Inflammatory macrophage (primary cell): ENCODE measurements at regions not wholly inside any gene's neighbourhood (a gene's known extent, or its start where the extent isn't known, plus 50 kb on each side); places are given as distances from the start of the nearest gene placed in this dataset.
"Not testable (repeated sequence)": the region's sequence is repeated elsewhere in the genome, so short reads cannot be mapped to it uniquely, and the experiment has no call there.

Source experiments
- DNase-seq, 2 donors: peaks; one replicate each; pipeline ENCODE4 v3.0.0-alpha.2; 2020 to 2022

DNA sequence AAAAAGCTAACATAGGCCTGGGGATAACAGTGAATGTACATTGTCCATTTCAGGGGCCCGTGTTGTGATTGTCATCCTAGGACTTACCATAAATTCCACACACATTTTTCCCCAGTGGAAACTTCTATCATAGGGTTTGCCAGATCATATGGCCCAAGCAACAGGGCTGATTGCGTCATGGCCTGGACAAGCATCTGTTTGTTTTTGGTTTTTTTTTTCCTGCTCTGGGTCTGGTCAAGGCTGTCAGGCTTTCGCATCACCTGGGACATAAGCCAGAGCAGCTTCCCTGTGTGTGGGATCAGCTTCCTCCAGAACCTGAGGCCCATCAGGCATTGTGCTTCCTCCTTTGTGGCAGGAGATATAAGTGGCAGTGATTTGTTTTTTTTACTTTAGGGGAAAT, 598.5 kb upstream of the USP24 start:
- DNase-seq, result no peak

DNA sequence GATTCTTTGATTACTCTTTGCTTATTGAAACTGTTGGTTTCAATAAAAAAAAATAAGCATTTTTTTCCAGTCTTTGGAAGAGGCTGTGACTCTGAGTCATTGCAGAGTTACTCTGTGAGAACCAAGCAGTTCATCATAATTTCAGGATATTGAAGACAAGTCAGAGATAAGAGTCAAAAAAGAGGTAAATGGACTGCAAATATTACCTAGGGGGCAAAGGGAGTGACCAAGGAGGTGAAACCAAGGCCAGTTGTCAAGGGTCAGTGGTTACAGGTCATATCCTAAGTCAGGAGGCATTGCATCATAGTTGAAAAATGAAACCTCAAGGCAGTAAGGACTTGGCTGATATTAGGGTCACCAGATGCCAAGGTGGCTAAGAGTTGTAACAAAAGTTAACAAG, 597.1 kb upstream of the USP24 start:
- DNase-seq, result no peak

DNA sequence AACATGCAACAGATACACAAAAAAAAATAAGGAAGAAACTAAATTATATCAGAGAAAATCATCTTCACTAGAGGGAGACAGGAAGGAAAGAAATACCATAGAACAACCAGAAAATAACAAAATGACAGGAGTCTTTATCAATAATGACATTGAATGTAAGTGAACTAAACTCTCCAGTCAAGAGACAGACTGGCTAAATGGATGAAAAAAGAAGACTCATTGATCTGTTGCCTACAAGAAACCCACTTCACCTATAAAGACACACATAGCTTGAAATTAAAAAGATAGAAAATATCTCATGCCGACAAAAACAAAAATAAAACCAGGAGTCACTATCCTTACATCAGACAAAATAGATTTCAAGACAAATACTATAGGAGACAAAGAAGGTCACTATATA, 593.1 kb upstream of the USP24 start:
- DNase-seq, result no peak

DNA sequence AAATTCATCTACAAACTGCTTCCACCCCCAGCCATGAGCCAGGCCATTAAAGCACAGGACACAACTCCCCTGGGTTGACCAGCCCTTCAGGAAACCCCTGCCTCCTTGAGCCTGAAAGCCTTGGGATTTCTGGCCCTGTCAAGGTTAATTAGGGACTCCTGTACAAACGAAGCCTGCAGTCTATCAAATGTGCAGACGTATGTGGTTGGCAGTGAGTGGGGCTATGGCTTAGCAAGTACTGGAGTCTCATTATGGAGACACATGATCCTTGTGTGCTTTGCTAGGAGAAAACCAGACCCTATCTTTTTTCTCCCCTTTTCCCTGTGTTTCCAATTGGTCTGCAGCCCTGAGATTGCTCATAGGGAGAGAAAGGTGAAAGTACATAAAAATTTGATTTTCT, 588.3 kb upstream of the USP24 start:
- no peak for DNase-seq

DNA sequence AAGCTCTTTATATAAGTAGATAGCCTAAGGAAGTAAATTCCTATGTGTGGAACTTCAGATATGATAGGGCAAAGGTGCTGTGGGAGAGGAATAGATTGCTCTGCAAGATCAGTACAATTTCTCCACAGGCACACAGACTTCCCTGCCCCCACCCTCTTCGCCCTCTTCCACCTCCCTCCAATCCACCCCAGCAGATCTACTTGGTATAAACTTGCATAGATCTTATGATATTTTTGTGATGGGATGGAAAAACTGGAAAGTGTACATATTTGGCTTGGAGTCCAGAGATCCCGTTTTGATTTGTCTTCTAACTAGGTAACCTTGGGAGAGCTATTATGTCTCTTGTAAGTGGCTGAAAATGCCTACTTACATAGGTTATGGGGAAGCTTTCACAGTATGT, 586.3 kb upstream of the USP24 start:
- no peak for DNase-seq

DNA sequence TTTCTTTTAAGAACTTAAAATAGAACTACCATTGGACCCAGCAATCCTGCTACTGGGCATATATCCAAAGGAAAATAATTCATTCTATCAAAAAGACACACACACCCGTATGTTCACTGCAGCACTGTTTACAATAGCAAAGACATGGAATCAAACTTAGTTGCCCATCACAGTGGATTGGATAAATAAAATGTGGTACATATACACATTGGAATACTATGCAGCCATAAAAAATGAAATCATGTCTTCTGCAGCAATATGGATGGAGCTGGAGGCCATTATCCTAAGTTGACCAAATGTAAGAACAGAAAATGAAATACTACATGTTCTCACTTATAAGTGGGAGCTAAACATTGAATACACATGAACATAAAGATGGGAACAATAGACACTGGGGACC, 585.3 kb upstream of the USP24 start:
- DNase-seq, result no peak

DNA sequence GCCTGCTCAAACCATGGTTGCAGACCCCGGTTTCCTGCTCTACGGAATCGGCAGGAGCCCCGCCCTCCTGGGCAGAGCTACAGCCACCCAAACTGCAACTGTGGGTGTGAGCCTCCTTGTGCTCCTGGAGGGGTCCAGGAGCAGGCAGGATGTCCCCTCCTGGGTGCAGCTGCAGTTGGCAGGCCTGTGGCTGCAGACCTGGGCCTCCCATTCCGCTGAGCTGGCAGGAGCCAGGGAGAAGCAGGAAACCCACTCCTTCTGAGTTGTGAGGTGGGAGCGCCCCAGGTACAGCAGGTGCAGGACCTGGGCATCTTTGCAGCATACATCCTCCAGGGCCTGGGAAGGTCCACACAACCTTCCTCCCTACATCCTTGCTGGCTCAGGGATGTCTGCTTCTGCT, 578.7 kb upstream of the USP24 start:
- no peak for DNase-seq

DNA sequence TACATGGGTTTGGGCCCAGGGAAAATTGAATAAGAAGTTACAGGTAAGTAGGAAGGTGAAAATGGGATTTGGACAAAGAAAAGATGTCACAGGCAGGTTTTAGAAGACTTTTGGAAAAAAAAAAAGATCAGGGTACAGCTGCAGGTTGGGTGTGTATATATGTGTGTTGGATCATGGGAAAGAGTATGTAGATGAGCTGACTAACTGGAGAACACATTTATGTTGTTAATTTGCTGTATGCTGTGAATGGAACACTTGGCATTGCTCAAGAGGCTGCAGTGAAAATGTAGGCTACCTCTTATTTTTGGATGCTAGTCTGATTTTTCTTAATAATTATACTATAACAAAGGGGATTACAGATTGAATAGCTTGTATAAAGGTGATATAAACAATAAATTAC, 577.7 kb upstream of the USP24 start:
- DNase-seq, result no peak

DNA sequence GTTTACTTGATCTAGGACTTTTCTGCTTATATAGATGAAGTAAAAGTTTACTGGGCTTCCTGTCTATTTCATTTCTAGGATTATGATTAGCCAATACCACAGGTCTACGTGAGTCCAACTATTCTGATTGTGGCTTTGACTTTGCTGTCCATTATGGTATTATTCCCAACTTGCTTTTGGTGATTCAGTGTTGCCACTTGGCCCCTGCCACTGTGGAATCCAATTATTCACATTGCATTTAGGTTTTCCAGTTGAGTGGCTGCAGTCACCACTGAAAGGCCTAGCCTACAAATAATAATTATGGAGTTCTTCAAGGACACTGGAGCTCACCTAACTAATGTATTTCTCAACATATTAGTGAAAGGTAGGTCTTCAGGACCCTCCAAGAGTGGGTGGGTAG, 574.3 kb upstream of the USP24 start:
- DNase-seq, result no peak

DNA sequence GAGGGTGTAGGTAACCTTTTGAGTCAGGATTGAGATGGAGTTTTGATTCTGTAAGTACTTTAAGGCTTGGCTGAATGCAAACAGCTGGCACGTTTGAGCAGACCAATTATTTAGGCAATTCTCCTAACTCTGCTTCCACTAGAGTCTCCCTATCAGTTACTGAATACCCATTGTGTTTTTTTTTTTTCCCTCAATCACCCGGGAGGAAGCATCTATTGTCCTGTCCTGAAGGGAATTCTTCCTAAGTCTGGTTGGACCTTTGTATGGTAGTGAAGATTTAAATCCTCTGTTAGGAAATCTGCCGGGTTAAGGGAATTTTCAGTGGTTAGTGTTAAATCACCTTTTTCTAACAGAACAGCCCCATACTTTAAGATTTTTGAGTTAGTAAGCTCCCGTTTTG, 571.2 kb upstream of the USP24 start:
- DNase-seq, result no peak

DNA sequence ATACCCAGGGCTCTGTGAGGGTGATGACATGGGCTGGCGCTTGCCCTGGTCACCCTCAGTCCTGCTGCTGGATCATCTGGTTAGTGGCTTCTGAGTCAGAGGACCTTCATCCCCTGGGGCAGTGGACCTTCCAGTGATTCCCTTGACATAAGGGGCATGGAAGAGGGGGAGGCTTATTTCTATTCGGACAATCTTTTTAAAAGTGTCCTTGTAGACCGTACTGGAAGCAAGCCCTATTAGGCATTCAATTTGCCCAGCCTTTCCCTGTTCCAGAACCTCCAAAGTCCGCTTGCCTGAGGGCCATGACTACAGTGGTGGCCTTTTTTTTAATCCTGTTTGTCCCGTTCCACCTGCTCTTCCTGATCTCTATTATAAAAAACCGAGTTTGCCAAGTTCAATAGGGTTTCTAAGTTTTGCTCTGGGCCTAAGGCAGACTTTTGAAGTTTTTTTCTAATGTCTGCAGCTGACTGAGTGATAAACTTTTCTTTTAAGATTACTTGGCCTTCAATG, 569.8 kb upstream of the USP24 start:
- DNase-seq, result not testable (repeated sequence)

DNA sequence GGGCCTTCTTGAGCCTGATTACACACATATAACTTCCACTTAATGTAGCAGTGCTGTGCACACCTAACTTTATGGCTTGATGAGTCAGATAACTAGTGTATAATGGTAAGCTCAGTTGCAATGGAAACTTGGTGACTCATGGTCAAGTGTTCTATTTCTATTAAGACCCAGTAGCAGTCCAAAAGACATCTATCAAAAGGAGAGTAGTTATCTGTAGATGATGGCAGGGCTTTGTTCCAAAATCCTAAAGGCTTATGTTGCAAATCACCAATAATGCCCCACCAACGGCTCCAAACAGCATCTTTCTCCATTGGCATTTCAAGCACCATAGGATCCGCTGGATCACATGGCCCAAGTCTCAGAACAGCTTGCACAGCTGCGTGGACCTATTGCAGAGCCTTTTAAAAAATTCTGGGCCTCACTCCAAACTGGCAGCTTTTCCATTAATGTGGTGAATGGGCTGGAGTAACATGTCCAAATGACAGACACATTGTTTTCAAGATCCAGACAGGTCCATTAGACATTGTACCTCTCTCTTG, 566.8 kb upstream of the USP24 start:
- no peak for DNase-seq

DNA sequence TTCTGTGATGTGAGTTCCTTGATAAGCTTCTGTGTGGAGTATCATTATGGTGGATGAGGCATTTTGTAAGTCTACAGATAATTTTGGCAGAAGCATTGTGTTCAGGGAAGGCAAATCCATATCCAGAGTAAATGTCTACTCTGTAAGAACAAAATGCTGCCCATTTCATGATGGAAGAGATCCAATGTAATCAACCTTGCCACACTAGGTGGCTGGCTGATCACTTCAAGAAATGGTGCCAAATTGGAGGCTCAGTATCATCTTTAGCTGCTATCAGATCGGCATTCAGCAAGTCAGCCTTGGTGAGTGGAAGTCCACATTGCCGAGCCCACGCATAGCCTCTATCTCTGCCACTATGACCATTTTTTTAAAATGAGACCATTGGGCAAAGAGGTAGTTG, 565.8 kb upstream of the USP24 start:
- DNase-seq, result no peak

DNA sequence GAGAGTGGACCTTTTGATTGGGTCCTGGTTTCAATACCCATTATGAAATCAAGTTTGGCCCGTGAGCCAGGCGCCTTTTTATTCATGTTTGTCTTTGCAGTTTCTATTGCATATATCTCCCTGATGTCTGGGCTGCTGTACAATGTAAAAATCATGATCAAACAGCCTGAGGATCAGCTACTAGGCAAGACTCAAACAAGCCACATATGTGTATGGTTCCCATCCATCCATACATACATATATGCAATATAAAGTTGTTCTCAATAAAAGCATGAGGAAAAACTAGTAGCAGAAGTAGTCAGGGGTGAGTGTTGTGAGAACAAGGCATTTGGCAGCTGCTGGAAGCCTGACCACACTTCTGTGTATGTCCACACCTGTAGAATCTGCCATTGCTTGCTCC, 562.4 kb upstream of the USP24 start:
- DNase-seq, result no peak

DNA sequence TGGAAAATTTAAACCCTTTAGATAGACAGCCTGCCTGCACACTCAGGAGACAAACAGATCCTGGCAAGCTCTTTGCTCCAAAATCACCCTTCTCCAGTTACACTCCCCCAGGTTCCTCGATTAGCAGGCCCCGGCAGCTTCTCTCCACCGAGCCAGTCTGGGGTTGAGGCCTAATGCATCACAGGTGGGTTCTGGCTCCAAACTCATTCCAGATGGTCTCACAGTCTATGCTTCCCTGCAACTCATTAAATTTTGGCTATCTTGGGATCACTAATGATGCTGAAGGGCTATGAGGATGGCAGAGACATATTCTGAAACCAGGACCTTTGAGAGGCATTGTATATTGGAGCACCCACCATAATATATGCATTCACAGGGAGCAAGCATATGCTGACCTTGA, 559.8 kb upstream of the USP24 start:
- no peak for DNase-seq

DNA sequence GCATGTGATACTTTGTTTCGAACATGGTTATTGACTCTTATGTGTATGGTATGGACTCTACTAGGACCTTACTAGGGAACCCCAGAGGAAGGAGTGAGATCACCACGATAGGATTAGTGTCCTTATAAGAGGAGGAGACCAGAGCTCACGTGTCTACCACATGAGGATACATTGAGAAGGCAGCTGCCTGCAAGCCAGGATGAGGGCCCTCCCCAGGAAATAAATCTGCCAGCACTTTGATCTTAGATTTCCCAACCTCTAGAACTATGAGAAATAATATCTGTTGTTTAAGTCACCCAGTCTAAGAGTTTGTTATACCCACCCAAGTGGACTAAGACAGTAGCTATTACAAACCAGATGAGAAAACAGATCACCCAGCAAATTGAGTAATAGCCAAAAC, 559.3 kb upstream of the USP24 start:
- no peak for DNase-seq

DNA sequence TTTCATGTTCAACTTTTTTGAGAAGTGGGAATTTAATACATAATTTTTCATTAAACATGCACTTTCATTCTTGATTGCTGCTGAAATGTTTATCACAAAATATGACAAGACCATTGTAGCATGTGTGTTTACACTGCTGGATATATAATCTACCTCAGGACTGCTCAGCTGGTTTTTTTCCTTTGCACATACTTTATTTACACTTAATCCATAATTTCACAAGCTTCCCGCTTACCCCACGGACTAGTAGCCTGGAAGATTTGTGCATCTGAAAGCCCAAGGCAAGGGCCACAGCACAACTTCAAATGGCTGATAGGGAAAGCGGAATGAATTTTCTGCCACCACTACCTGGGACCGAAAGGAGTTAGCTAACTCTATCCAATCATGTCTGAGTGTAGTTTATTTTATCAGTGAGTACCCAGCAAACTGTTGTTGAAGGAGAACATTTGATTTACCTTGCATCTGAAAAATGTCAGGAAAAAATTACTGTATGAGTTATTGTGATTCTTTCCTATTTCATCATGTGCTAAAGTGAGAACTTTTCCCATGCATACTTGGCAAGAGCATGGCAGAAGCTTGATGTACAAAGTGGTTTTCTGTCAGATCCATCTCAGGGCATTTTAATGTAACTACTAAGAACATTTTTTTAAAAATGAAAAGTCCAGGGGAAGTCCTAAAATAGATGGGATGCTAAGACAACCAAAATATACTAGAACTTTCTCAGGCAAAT, 558.2 kb upstream of the USP24 start:
- no peak for DNase-seq

DNA sequence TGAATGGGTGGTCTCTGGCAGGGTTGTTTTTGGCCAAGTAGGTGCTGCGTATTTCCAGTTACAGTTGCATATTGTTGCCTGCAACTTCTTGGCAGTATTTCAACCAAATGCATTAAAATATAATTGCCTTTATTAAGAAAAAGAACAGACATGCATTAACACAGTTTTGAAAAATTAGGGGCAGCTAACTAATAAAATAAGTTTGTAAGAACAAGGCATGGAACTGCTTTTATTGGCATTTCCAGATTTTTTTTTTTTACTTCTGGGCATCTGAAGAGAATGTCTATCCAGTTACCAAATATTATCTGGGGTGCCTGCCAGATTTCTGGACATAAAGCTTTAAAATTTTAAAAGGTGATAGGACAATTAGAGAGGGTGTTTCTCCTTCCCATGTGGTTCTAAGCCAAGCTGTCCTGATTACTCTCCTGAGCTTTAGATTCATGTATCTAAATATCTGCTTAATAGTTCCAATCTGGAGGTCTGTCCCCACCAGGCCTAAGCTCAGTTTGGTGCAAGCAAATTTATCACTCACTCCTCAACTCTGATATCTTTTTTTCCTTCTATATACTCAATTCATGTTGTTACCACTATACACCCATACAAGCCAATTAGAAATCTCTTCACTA, 553.3 kb upstream of the USP24 start:
- no peak for DNase-seq

DNA sequence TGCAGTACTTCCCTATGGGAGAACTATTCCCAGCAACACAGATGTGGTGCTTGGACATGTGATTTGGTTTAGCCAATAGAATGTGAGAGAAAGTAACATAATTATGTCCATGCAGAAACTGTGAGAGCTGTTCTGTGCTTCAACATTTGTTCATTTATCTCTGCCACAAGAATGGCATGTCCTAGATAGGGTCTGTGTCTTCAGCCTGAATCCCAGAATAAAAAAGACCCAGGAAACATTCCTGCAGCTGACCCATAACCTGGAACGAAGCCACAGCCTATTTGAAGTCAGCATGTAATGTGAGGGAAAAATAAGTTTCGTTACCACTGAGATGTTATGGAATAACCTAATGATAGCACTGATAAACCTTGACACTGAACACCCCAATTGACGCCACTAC, 552.0 kb upstream of the USP24 start:
- no peak for DNase-seq

DNA sequence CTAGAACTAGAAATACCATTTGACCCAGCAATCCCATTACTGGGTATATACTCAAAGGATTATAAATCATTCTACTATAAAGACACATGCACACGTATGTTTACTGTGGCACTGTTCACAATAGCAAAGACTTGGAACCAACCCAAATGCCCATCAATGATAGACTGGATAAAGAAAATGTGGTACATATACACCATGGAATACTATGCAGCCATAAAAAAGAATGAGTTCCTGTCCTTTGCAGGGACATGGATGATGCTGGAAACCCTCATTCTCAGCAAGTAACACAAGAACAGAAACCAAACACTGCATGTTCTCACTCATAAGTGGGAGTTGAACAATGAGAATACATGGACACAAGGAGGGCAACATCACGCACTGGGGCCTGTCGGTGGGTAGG, 550.3 kb upstream of the USP24 start:
- not testable (repeated sequence) for DNase-seq

DNA sequence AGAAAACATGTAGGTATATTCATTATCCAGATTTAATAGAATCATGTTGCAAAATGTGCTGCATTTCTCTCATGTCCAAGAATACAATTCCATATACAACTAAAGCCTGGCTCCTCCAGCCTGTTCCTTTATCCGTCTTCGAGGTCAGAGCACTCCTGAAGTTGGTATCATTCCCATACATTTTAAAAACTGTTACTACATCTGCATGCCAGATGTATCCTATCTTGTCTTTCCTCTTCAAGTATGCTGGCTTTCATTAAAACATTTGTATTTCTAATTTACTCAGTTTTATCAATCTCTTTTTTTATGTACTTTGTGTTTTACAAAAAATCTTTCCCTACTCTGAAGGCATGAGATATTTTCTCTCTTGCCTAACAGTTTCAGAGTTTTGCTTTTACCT, 536.6 kb upstream of the USP24 start:
- DNase-seq, result no peak

DNA sequence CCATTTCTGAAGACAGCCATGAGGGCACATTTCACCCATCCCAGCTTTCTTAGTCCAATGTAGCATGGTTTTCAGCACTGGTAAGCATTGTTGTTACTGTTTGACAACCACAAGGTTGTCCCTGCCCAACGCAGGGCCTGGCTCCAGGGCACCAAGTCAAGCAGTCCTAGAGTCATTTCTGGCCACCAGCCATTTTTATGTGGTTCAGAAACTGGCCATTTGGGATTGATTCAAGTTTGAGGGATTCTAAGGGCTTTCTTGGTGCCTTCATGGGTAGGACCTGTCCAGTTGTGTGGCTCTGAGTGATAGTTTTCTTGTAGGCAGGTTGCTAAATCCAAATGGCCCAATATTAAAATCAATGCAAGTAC, 535.4 kb upstream of the USP24 start:
- DNase-seq, result no peak

DNA sequence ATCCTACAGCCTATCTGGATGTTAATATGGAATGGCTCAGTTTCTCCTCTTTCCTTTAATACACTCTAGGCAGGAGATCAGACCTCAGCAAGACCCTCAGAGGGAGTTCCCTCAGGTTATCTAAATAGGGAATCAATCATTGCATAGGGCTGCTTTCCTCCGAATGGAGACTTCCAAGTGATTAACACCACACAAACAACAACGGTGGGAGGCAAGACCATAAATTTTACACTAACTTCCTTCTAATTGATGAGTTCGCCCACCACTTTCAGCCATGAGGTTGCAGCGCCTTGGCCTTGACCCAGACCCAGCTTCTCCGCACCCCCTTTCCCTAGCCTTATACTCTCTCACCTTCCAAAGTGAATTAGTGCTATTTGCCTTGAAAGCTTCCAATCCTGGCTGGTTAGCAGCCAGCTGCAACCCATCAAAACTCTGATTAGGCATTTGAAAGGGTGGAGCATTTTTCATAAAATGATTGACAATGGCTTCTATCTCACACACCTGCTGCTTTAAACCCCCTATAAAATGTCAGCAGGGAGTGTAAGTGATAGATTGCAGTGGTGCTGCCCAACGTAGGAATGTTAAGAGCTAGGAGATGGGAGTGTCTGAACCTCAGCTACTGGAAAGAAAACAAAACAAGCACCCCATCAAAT, 534.9 kb upstream of the USP24 start:
- DNase-seq, result no peak

DNA sequence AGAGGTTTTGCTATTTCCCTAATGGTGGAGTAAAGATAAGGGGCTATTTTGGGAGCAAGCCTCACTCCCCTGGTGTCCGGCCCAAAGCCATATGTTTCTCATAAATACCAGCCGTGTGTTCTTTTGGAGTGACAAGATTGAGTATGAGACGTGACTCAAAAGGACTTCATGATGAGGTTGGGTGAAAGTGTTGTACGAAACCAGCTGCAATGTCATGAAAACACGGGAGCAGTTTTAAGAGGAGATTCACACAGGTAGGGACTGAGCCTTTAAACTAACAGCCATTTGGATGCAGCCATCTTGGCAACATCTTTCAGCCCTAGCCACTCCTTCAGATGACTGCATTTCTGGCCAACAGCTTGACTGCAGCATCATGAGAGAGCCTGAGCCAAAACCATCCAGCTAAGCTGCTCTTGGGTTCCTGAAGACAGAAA, 532.3 kb upstream of the USP24 start:
- no peak for DNase-seq
